Naive thymus-derived CD4-positive, alpha-beta T cell (primary cell): ENCODE measurements at regions not wholly inside any gene's neighbourhood (a gene's known extent, or its start where the extent isn't known, plus 50 kb on each side); places are given as distances from the start of the nearest gene placed in this dataset.

ENCODE experiments used
- ATAC-seq: fragments of 150-1000 bp; cut with Tn5 transposase; 2 replicates; pipeline ENCODE4 v1.10.0; 2021; ENCODE audit warnings: mild to moderate bottlenecking, moderate library complexity
- CTCF ChIA-PET: fragments of 350-600 bp; sonication (Branson Sonifier 250); formaldehyde crosslinking; loops from one replicate; lab custom pipeline; 2021; ENCODE audit warnings: antibody characterized with exemption; lab: Charles Lee
- POLR2A ChIA-PET: fragments of 350-600 bp; sonication (Branson Sonifier 250); formaldehyde crosslinking; loops from one replicate; lab custom pipeline; 2021; ENCODE audit warnings: antibody characterized with exemption, inconsistent platforms; lab: Charles Lee
- DNase-seq, 9 donors: peaks; one replicate each; pipeline versions ENCODE4 v3.0.0 to v3.0.0-alpha.2; 2020 to 2022; ENCODE audit warnings: mixed read lengths in 1 of 9
- H3K27ac ChIP-seq: one replicate; pipeline ENCODE4 v1.7.0; 2013; ENCODE audit warnings: mild to moderate bottlenecking, low read depth, low read length, moderate library complexity
- H3K27me3 ChIP-seq, 2 donors: one replicate each; pipeline ENCODE4 v1.7.0; 2013; ENCODE audit warnings: low read length in 2 of 2, mild to moderate bottlenecking in 2 of 2, moderate library complexity in 2 of 2; ENCODE audit not compliant: control insufficient read depth in 2 of 2, insufficient read depth in 2 of 2
- H3K36me3 ChIP-seq, 3 experiments: 1 replicate in 2 of 3; 2 replicates in 1 of 3; pipeline ENCODE4 v1.7.0; 2013; ENCODE audit warnings: low read length in 3 of 3, mild to moderate bottlenecking in 3 of 3, moderate library complexity in 1 of 3; ENCODE audit not compliant: insufficient read depth in 3 of 3, control insufficient read depth in 2 of 3
- H3K4me1 ChIP-seq, 2 donors: one replicate each; pipeline ENCODE4 v1.7.0; 2013; ENCODE audit warnings: low read length in 2 of 2, mild to moderate bottlenecking in 2 of 2, moderate library complexity in 1 of 2; ENCODE audit not compliant: control insufficient read depth in 2 of 2, insufficient read depth in 2 of 2
- H3K4me3 ChIP-seq: 2 replicates; pipeline ENCODE4 v1.7.0; 2013; ENCODE audit warnings: mild to moderate bottlenecking, low read length
- H3K9me3 ChIP-seq, 3 experiments: 1 replicate in 2 of 3; 2 replicates in 1 of 3; pipeline ENCODE4 v1.7.0; 2013; ENCODE audit warnings: low read length in 3 of 3; ENCODE audit not compliant: control insufficient read depth in 2 of 3
- H3K27ac Mint-ChIP-seq, 9 donors: one replicate each; pipeline ENCODE4 v1.8.0; 2020 to 2022; ENCODE audit warnings: mixed read lengths in 9 of 9, mild to moderate bottlenecking in 8 of 9, moderate library complexity in 5 of 9, inconsistent platforms in 2 of 9
- H3K27me3 Mint-ChIP-seq, 5 donors: one replicate each; pipeline ENCODE4 v1.8.0; 2021 to 2022; ENCODE audit warnings: mixed read lengths in 5 of 5, mild to moderate bottlenecking in 1 of 5
- H3K36me3 Mint-ChIP-seq, 5 donors: one replicate each; pipeline ENCODE4 v1.8.0; 2020 to 2022; ENCODE audit warnings: mixed read lengths in 5 of 5, mild to moderate bottlenecking in 3 of 5, inconsistent platforms in 1 of 5
- H3K4me1 Mint-ChIP-seq, 7 donors: one replicate each; pipeline ENCODE4 v1.8.0; 2020 to 2022; ENCODE audit warnings: mixed read lengths in 7 of 7, mild to moderate bottlenecking in 3 of 7, inconsistent platforms in 1 of 7
- H3K4me3 Mint-ChIP-seq, 10 donors: one replicate each; pipeline ENCODE4 v1.8.0; 2020 to 2022; ENCODE audit warnings: mild to moderate bottlenecking in 10 of 10, mixed read lengths in 10 of 10, moderate library complexity in 6 of 10, inconsistent platforms in 2 of 10
- H3K9me3 Mint-ChIP-seq, 11 donors: one replicate each; pipeline ENCODE4 v1.8.0; 2020 to 2022; ENCODE audit warnings: mixed read lengths in 11 of 11, mild to moderate bottlenecking in 4 of 11, inconsistent platforms in 1 of 11, moderate library complexity in 1 of 11
- intact Hi-C, 2 donors: fragments of 100-400 bp; cut with micrococcal nuclease; formaldehyde crosslinking; loops; one replicate each; pipeline ENCODE4 v1.15.1; 2023

- H3K36me3 ChIP-seq, result no peaks in the 10 kb centered on the region
- intact Hi-C loops, result no loop called here
- no peaks in the 10 kb centered on the region for H3K4me1 ChIP-seq
- no peaks in the 10 kb centered on the region for H3K27me3 ChIP-seq
- Mint-ChIP-seq H3K36me3 (no peaks in the 10 kb centered on the region), H3K9me3 (peaks cover 0 to 21% (median 3%) of the 10 kb centered on the region in 11 donors), H3K4me1 (no peaks in the 10 kb centered on the region), H3K27me3 (peaks cover 9 to 53% (median 42%) of the 10 kb centered on the region in 5 donors), H3K4me3 (no peak overlapping the region), H3K27ac (no peak overlapping the region)
- no peaks in the 10 kb centered on the region for H3K9me3 ChIP-seq
- ATAC-seq, result no peak
- no peak overlapping the region for H3K4me3 ChIP-seq
- ChIA-PET POLR2A (no interaction called here), CTCF (no interaction called here)
- no peak for DNase-seq
- no peak overlapping the region for H3K27ac ChIP-seq
These were observed 235.9 kb downstream of the TFAP2C start for GRCh38 chr20:56865055-56865454.

GRCh38 chr20:56867128-56867527 is 238.0 kb downstream of the TFAP2C start:
- no peak overlapping the region for H3K4me3 Mint-ChIP-seq
- POLR2A ChIA-PET, result no interaction called here
- Histone ChIP-seq H3K36me3 (no peaks in the 10 kb centered on the region), H3K4me1 (no peaks in the 10 kb centered on the region), H3K27ac (no peak overlapping the region), H3K4me3 (no peak overlapping the region), H3K27me3 (no peaks in the 10 kb centered on the region), H3K9me3 (no peaks in the 10 kb centered on the region)
- peaks cover 3 to 43% (median 36%) of the 10 kb centered on the region in 5 donors for H3K27me3 Mint-ChIP-seq
- CTCF ChIA-PET, result interaction anchor here (0.6 kb wide), 1 partner anchor 53 kb away, joined by 6 read pairs; no protein-coding TSS in a partner anchor
- H3K27ac Mint-ChIP-seq, result no peak overlapping the region
- H3K36me3 Mint-ChIP-seq, result no peaks in the 10 kb centered on the region
- DNase-seq, result no peak
- peaks cover 0 to 21% (median 3%) of the 10 kb centered on the region in 11 donors for H3K9me3 Mint-ChIP-seq
- no peak for ATAC-seq
- intact Hi-C loops, result no loop called here
- H3K4me1 Mint-ChIP-seq, result no peaks in the 10 kb centered on the region

GRCh38 chr20:56868746-56869145 is 239.6 kb downstream of the TFAP2C start:
- no peaks in the 10 kb centered on the region for H3K36me3 Mint-ChIP-seq
- Histone ChIP-seq H3K4me1 (no peaks in the 10 kb centered on the region), H3K36me3 (no peaks in the 10 kb centered on the region), H3K27ac (no peak overlapping the region), H3K27me3 (no peaks in the 10 kb centered on the region), H3K9me3 (no peaks in the 10 kb centered on the region), H3K4me3 (no peak overlapping the region)
- no peaks in the 10 kb centered on the region for H3K4me1 Mint-ChIP-seq
- no peak overlapping the region for H3K4me3 Mint-ChIP-seq
- H3K27ac Mint-ChIP-seq, result no peak overlapping the region
- H3K27me3 Mint-ChIP-seq, result peaks cover 3 to 32% (median 25%) of the 10 kb centered on the region in 5 donors
- CTCF ChIA-PET, result no interaction called here
- DNase-seq, result no peak
- intact Hi-C loops, result no loop called here
- H3K9me3 Mint-ChIP-seq, result peaks cover 0 to 21% (median 3%) of the 10 kb centered on the region in 11 donors
- ATAC-seq, result no peak
- POLR2A ChIA-PET, result no interaction called here

GRCh38 chr20:56870271-56870670 is 241.2 kb downstream of the TFAP2C start:
- Mint-ChIP-seq H3K36me3 (no peaks in the 10 kb centered on the region), H3K4me3 (no peak overlapping the region), H3K4me1 (no peaks in the 10 kb centered on the region), H3K27me3 (peaks cover 0 to 18% (median 13%) of the 10 kb centered on the region in 5 donors), H3K27ac (no peak overlapping the region), H3K9me3 (peaks cover 0 to 21% (median 3%) of the 10 kb centered on the region in 11 donors)
- H3K4me1 ChIP-seq, result no peaks in the 10 kb centered on the region
- no peaks in the 10 kb centered on the region for H3K9me3 ChIP-seq
- intact Hi-C loops, result no loop called here
- no peak for ATAC-seq
- ChIA-PET POLR2A (no interaction called here), CTCF (no interaction called here)
- no peak overlapping the region for H3K27ac ChIP-seq
- no peaks in the 10 kb centered on the region for H3K27me3 ChIP-seq
- H3K36me3 ChIP-seq, result no peaks in the 10 kb centered on the region
- DNase-seq, result no peak
- H3K4me3 ChIP-seq, result no peak overlapping the region

- H3K27me3 ChIP-seq, result no peaks in the 10 kb centered on the region
- H3K36me3 ChIP-seq, result no peaks in the 10 kb centered on the region
- no peak overlapping the region for H3K4me3 ChIP-seq
- no peak overlapping the region for H3K4me3 Mint-ChIP-seq
- POLR2A ChIA-PET, result no interaction called here
- H3K9me3 Mint-ChIP-seq, result peaks cover 0 to 21% (median 2%) of the 10 kb centered on the region in 11 donors
- no peaks in the 10 kb centered on the region for H3K36me3 Mint-ChIP-seq
- intact Hi-C loops, result no loop called here
- H3K27ac ChIP-seq, result no peak overlapping the region
- peaks cover 0 to 9% (median 7%) of the 10 kb centered on the region in 5 donors for H3K27me3 Mint-ChIP-seq
- H3K4me1 ChIP-seq, result no peaks in the 10 kb centered on the region
- CTCF ChIA-PET, result no interaction called here
- ATAC-seq (no peak), DNase-seq (no peak)
- H3K4me1 Mint-ChIP-seq, result no peaks in the 10 kb centered on the region
- no peaks in the 10 kb centered on the region for H3K9me3 ChIP-seq
- no peak overlapping the region for H3K27ac Mint-ChIP-seq
These were observed 242.6 kb downstream of the TFAP2C start for GRCh38 chr20:56871691-56872090.

- Histone ChIP-seq H3K36me3 (no peaks in the 10 kb centered on the region), H3K27ac (no peak overlapping the region), H3K9me3 (no peaks in the 10 kb centered on the region), H3K4me1 (no peaks in the 10 kb centered on the region), H3K4me3 (no peak overlapping the region), H3K27me3 (peaks cover 0 to 2% of the 10 kb centered on the region in 2 donors)
- Mint-ChIP-seq H3K9me3 (peaks cover 0 to 15% (median 2%) of the 10 kb centered on the region in 11 donors), H3K27me3 (peaks cover 0 to 14% (median 5%) of the 10 kb centered on the region in 5 donors), H3K4me3 (no peak overlapping the region), H3K27ac (no peak overlapping the region), H3K36me3 (no peaks in the 10 kb centered on the region), H3K4me1 (no peaks in the 10 kb centered on the region)
- DNase-seq (no peak), ATAC-seq (no peak)
- intact Hi-C loops, result no loop called here
- POLR2A ChIA-PET, result no interaction called here
- CTCF ChIA-PET, result no interaction called here
These were observed 243.7 kb downstream of the TFAP2C start for GRCh38 chr20:56872620-56873458.

- Histone ChIP-seq H3K4me3 (no peak overlapping the region), H3K27me3 (peaks cover 0 to 2% of the 10 kb centered on the region in 2 donors), H3K4me1 (no peaks in the 10 kb centered on the region), H3K27ac (no peak overlapping the region), H3K9me3 (no peaks in the 10 kb centered on the region), H3K36me3 (no peaks in the 10 kb centered on the region)
- H3K36me3 Mint-ChIP-seq, result no peaks in the 10 kb centered on the region
- intact Hi-C loops, result no loop called here
- ATAC-seq (no peak), DNase-seq (no peak)
- POLR2A ChIA-PET, result no interaction called here
- no peak overlapping the region for H3K4me3 Mint-ChIP-seq
- no peak overlapping the region for H3K27ac Mint-ChIP-seq
- peaks cover 0 to 6% (median 1%) of the 10 kb centered on the region in 11 donors for H3K9me3 Mint-ChIP-seq
- no peaks in the 10 kb centered on the region for H3K4me1 Mint-ChIP-seq
- H3K27me3 Mint-ChIP-seq, result peaks cover 0 to 18% (median 9%) of the 10 kb centered on the region in 5 donors
- CTCF ChIA-PET, result no interaction called here
These were observed 244.7 kb downstream of the TFAP2C start for GRCh38 chr20:56873836-56874235.
